ENCODE measurements at regions not wholly inside any gene's neighbourhood (a gene's known extent, or its start where the extent isn't known, plus 50 kb on each side); places are given as distances from the start of the nearest gene placed in this dataset.

- TF ChIP-seq CTCF (IDR thresholded peaks at IDR 0.05) (no peak), POLR2A (IDR thresholded peaks at IDR 0.05) (no peak), POLR2AphosphoS5 (IDR thresholded peaks at IDR 0.05) (no peak), EP300 (IDR thresholded peaks at IDR 0.05) (no peak)
Measured at GRCh38 chr10:88097536-88097935, 234.1 kb downstream of the PTEN start.
